AG04450 (cell line): ENCODE measurements at regions not wholly inside any gene's neighbourhood (a gene's known extent, or its start where the extent isn't known, plus 50 kb on each side); places are given as distances from the start of the nearest gene placed in this dataset.

Experiments
- CTCF ChIA-PET: fragments of 300-600, 350-600 bp; formaldehyde crosslinking; extraction: SDS; loops from one replicate; lab custom pipeline; 2022; ENCODE audit warnings: antibody characterized with exemption, inconsistent platforms; lab: Charles Lee
- POLR2A ChIA-PET: fragments of 350-600 bp; formaldehyde crosslinking; extraction: SDS; loops from one replicate; lab custom pipeline; 2021; ENCODE audit warnings: antibody characterized with exemption, inconsistent platforms; lab: Yijun Ruan, JAX
- DNase-seq: peaks from one replicate; pipeline ENCODE4 v3.0.0-alpha.2; 2011; ENCODE audit warnings: low read depth, low spot score
- H3K27ac ChIP-seq: one replicate; pipeline ENCODE4 v1.5.1; 2012; ENCODE audit warnings: low read depth, low read length, control low read depth
- H3K27me3 ChIP-seq: one replicate; pipeline ENCODE4 v1.6.0; 2012; ENCODE audit warnings: low read length; ENCODE audit not compliant: control insufficient read depth, insufficient read depth
- H3K4me3 ChIP-seq: 2 replicates; pipeline ENCODE4 v1.5.1; 2011; ENCODE audit warnings: mild to moderate bottlenecking, low read depth, low read length, control low read depth
- H3K9me3 ChIP-seq: 2 replicates; pipeline ENCODE4 v1.5.1; 2012; ENCODE audit warnings: low read length; ENCODE audit not compliant: control insufficient read depth, insufficient read depth
- CTCF ChIP-seq: IDR thresholded peaks from 2 replicates; pipeline ENCODE4 v1.5.1; 2011; ENCODE audit warnings: low read depth, low read length, control low read depth, inconsistent platforms

GRCh38 chr2:2992634-2993033 lies 385.0 kb downstream of the EIPR1 start:
- no peak overlapping the region for H3K4me3 ChIP-seq
- peaks cover 21% of the 10 kb centered on the region; the same call in 1 of the 2 replicates for H3K9me3 ChIP-seq
- POLR2A ChIA-PET, result no interaction called here
- H3K27me3 ChIP-seq, result no peaks in the 10 kb centered on the region
- CTCF ChIA-PET, result no interaction called here
- TF ChIP-seq CTCF, result no peak
- no peak for DNase-seq
- no peak overlapping the region for H3K27ac ChIP-seq

- ChIA-PET CTCF (no interaction called here), POLR2A (no interaction called here)
- Histone ChIP-seq H3K27ac (no peak overlapping the region), H3K4me3 (no peak overlapping the region), H3K27me3 (no peaks in the 10 kb centered on the region), H3K9me3 (peaks cover 4% of the 10 kb centered on the region; the same call in 1 of the 2 replicates)
- no peak for TF ChIP-seq CTCF
- DNase-seq, result no peak
Observed at GRCh38 chr2:2985020-2985419, 392.6 kb downstream of the EIPR1 start.

GRCh38 chr2:2981000-2981399 lies 396.6 kb downstream of the EIPR1 start:
- Histone ChIP-seq H3K9me3 (peaks cover 8% of the 10 kb centered on the region), H3K27me3 (no peaks in the 10 kb centered on the region), H3K4me3 (no peak overlapping the region), H3K27ac (no peak overlapping the region)
- no peak for TF ChIP-seq CTCF
- ChIA-PET CTCF (no interaction called here), POLR2A (no interaction called here)
- no peak for DNase-seq

GRCh38 chr2:2974982-2975381 lies 402.6 kb downstream of the EIPR1 start:
- Histone ChIP-seq H3K4me3 (no peak overlapping the region), H3K27ac (no peak overlapping the region), H3K9me3 (peaks cover 32% of the 10 kb centered on the region), H3K27me3 (no peaks in the 10 kb centered on the region)
- DNase-seq, result no peak
- POLR2A ChIA-PET, result no interaction called here
- no peak for TF ChIP-seq CTCF
- CTCF ChIA-PET, result no interaction called here

GRCh38 chr2:2960441-2961133 lies 417.0 kb downstream of the EIPR1 start:
- Histone ChIP-seq H3K27me3 (no peaks in the 10 kb centered on the region), H3K27ac (no peak overlapping the region), H3K9me3 (peaks cover 21% of the 10 kb centered on the region), H3K4me3 (no peak overlapping the region)
- POLR2A ChIA-PET, result no interaction called here
- no peak for TF ChIP-seq CTCF
- no peak for DNase-seq
- CTCF ChIA-PET, result no interaction called here
